ENCODE measurements at regions not wholly inside any gene's neighbourhood (a gene's known extent, or its start where the extent isn't known, plus 50 kb on each side); places are given as distances from the start of the nearest gene placed in this dataset.

DNA sequence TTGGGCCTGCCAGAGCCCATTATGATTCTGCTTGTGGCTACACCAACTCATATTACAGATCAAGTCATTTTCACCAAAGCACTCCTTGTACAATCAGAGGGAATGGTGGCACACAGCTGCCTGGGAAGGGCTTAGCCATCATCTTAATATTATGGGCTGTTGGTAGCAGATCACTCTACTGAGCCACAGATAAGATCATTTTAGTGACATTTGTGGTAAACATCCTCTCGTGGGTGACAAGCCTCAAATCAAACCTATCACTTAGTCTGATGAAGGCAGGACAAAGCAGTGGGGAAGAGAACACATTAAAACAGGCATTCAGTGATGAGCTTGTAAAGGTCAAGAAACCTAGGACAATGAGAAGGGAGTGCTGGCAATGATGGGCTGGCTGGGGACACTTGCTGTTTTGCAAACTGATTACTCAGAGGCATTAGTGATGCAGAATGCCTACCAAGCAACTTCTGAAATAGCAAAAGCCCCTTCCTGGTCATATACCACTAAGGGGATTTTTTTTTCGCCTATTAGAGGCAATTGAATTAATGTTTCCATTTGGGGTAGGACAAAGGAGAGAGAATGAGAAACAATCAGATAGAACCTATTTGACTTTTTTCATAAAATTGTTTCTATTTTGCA, 137.5 kb upstream of the WDR11 start:
- TF ChIP-seq CTCF (IDR thresholded peaks at IDR 0.05; ENCODE audit: borderline replicate concordance, control extremely low read depth, extremely low read depth, insufficient read depth, missing control alignments): no peak
- no peak for DNase-seq (ENCODE audit: low spot score)
- in situ Hi-C loops (cut with MboI; ENCODE audit: low sequenced_read_pairs, unreplicated experiment): no loop called here

- no peak for DNase-seq (ENCODE audit: low spot score)
- in situ Hi-C loops (cut with MboI; ENCODE audit: low sequenced_read_pairs, unreplicated experiment): no loop called here
- no peak for TF ChIP-seq CTCF (IDR thresholded peaks at IDR 0.05; ENCODE audit: borderline replicate concordance, control extremely low read depth, extremely low read depth, insufficient read depth, missing control alignments)
These were observed 136.0 kb upstream of the WDR11 start for GRCh38 chr10:120715171-120715570.

- TF ChIP-seq CTCF (IDR thresholded peaks at IDR 0.05; ENCODE audit: borderline replicate concordance, control extremely low read depth, extremely low read depth, insufficient read depth, missing control alignments): no peak
- in situ Hi-C loops (cut with MboI; ENCODE audit: low sequenced_read_pairs, unreplicated experiment): no loop called here
- no peak for DNase-seq (ENCODE audit: low spot score)
These were observed 131.8 kb upstream of the WDR11 start for GRCh38 chr10:120719333-120719732.

DNA sequence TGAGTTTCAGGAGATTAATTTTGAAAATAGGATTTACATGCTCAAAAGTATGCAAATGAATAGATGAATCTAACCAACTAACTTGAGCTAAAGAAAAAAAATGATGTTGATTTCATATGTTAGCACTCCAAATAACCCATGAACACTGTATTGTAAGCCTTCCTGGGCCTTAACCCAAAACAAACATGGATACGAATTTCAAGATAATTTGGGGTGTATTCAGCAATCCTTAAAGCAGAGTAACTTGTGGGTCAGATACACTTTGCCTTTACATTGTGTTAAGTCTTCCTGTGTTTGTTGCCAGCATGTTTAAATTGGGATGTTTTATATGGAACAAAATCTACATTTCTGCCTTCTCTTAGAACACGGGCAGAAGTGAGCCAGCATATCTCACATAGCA, 124.2 kb upstream of the WDR11 start:
- no peak for DNase-seq (ENCODE audit: low spot score)
- TF ChIP-seq CTCF (IDR thresholded peaks at IDR 0.05; ENCODE audit: borderline replicate concordance, control extremely low read depth, extremely low read depth, insufficient read depth, missing control alignments): no peak
- in situ Hi-C loops (cut with MboI; ENCODE audit: low sequenced_read_pairs, unreplicated experiment): no loop called here

DNA sequence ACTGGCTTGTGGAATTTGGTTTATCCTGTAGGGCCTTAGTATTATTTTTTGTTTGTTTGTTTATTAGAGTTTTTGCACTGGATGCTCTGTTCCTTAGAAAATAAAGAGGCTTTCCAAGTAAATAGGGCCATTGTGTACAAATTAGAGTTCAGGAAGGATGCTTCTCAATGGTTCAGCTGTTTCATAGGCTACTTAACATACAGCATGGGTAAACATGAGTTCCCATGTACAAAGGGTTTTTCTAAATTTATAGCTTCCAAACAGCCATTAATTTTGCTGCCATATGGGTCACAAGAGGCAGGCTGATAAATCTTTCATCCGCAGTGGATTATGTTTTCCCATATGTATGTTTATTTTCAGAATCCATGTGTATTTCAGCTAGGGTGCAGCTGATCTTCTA, 121.6 kb upstream of the WDR11 start:
- no peak for TF ChIP-seq CTCF (IDR thresholded peaks at IDR 0.05; ENCODE audit: borderline replicate concordance, control extremely low read depth, extremely low read depth, insufficient read depth, missing control alignments)
- DNase-seq (ENCODE audit: low spot score): no peak
- in situ Hi-C loops (cut with MboI; ENCODE audit: low sequenced_read_pairs, unreplicated experiment): no loop called here

DNA sequence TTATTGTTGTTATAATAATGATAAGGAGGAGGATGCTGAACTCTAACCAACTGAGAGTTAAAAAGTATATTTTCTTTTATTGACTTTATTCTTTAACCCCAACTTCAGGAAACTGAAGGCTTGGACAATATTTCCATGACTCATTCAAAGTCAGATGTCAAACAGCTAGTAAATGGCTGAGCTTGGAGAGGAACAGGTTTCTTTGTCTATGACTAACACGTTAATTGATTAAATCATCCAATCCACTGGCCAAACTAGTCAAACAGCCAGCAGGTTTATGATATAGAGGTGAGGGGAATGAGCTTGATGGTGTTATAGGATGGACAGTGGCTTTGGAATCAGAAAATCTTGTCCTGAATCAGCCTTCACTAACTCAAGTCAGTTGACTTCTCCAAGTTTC, 119.1 kb upstream of the WDR11 start:
- in situ Hi-C loops (cut with MboI; ENCODE audit: low sequenced_read_pairs, unreplicated experiment): loop anchor here (10.0 kb wide), 1 partner anchor 307 kb away; no protein-coding TSS in a partner anchor
- no peak for DNase-seq (ENCODE audit: low spot score)
- no peak for TF ChIP-seq CTCF (IDR thresholded peaks at IDR 0.05; ENCODE audit: borderline replicate concordance, control extremely low read depth, extremely low read depth, insufficient read depth, missing control alignments)
